HG02588 (cell line): ENCODE measurements at regions not wholly inside any gene's neighbourhood (a gene's known extent, or its start where the extent isn't known, plus 50 kb on each side); places are given as distances from the start of the nearest gene placed in this dataset.
"Not testable (repeated sequence)": the region's sequence is repeated elsewhere in the genome, so short reads cannot be mapped to it uniquely, and the experiment has no call there.

Source experiments
- ATAC-seq: cut with Tn5 transposase; IDR thresholded peaks from one replicate; pipeline ENCODE4 v1.9.1; 2021; ENCODE audit warnings: mild to moderate bottlenecking, moderate library complexity; ENCODE audit not compliant: unreplicated experiment

DNA sequence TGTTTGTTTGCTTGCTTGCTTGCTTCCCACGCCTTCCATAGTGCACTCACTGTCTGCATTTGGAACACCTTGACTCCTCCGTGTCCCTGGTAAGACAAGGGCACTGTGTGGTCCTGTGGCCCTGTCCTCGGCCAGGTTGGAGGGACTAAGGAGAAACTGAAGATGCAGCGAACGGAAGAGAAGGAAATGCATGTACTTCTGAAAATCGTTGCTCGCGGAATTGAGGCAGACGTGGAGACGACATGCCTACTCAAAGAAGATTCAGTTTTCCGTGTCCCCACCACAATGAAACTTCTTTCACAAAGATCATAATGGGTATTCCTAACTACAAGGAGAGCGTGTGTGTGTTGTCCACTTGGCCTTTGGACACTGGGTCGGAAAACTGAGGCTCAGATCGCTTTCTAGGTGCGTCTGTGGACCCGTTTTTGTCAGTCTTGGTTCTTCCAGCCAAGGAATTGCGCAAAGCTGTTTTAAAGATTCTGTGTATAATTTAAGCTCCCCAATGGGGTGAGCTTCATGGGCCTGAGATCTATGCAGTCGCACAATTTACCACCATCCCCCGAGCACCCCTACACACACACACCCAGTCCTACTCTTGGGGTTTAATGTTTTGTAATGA is 120.4 kb upstream of the ZNF184 start:
- no peak for ATAC-seq

DNA sequence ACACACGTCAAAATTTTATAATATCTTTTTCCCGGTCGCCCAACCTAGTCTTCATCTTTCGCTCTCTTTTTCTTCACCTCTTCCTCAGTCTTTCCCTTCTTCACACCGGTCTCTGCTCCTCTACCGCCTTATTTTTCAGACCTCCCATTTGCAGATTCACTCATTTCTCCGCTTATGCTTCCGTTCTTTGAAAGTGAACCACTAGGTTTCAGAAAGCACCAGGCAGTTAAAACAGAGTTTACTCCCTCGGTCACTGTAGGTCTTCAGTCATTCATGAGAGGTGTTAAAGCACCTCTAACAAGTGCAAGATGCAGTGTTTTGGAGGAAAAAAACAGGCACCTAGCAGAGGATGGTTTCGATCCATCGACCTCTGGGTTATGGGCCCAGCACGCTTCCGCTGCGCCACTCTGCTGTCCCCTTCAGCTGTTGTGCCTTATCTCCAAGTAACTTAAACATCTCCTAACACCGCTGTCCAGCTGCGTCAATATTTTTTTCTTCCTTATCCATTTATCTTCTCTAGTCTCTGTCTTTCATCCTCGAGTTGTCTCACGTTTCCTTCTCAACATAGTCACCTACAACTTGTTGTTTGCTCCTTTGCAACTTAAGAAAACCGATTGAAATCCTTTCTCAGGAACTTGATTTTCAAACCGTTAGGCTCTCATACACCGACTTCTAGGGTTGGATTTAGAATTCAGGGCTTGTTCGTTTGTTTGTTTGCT is 119.7 kb upstream of the ZNF184 start:
- peak; percentile 84 for ATAC-seq

DNA sequence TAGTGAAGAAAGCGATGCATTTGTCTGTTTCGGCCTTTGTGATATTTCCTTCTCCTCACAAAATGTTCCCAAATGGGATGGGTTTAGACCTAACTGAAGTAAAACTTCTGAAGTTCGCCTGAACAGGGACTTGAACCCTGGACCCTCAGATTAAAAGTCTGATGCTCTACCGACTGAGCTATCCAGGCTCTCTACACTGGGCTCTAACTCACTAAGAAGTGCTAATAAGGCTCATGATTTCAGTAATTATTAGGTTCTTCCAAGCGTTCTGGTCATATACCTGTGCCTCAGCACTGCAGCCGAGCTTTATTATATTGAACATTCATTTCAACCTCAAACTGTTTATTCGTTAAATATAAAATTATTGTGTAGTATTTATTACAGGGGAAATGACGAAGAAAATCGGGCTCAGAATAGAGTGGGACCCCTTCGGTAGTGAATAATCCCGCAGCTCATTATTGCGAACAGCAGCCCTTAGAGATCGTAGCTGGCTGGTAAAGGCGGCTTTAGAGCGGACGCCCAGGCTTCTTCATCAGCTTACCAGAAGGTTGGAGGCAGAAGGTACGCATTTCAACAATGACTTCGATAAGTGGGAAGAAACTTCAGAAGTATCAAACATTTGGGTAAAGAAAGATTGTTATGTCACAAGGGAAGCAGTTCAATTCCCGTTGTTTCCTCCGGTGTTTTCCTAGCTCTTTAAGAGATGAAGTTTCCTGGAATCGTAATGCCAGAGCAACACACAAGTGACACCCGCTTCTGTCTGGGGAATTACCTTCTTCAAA is 119.0 kb upstream of the ZNF184 start:
- peak; percentile 18 for ATAC-seq

DNA sequence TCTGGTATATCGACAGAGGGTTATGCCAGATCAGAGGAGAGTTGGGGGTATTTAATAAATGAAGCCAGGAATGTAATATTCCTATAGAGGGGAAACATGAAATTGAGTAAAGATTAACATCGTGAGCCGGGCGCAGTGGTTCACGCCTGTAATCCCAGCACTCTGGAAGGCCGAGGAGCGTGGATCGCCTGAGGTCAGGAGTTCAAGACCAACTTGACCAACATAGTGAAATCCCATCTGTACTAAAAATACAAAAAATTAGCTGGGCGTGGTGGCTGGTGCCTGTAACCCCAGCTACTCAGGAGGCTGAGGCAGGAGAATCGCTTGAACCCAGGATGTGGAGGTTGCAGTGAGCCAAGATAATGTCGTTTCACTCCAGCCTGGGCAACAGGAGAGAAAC is 112.4 kb upstream of the ZNF184 start:
- not testable (repeated sequence) for ATAC-seq

GRCh38 chr6:27584326-27584725 is 111.4 kb upstream of the ZNF184 start:
- ATAC-seq = no peak

DNA sequence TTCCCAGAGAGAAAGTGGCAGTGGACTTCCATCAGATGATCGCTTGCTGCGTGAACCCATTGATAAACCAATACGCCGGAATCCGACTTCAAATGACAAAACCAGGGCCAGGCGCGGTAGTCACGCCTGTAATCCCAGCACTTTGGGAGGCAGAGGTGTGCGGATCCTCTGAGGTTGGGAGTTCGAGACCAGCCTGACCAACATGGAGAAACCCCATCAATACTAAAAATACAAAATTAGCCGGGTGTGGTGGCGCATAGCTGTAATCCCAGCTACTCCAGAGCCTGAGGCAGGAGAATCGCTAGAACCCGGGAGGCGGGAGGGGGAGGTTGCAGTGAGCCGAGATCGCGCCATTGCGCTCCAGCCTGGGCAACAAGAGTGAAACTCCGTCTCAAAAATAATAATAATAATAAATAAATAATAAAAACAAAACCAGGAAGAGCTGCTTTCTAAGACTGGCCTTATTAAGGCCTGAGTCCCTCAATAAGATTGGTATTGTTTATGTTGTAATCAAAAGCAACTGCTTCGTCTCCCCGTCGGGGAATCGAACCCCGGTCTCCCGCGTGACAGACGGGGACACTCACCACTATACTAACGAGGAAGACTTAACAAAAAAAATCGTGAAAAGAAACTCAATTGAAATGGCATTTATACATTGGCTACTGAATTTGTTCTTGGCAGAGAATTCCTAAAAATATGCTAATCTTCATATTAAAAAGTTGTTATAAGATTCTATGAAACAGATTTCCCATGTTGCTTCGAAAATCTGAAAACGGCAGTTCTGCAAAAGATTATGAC is 110.2 kb upstream of the ZNF184 start:
- no peak for ATAC-seq

DNA sequence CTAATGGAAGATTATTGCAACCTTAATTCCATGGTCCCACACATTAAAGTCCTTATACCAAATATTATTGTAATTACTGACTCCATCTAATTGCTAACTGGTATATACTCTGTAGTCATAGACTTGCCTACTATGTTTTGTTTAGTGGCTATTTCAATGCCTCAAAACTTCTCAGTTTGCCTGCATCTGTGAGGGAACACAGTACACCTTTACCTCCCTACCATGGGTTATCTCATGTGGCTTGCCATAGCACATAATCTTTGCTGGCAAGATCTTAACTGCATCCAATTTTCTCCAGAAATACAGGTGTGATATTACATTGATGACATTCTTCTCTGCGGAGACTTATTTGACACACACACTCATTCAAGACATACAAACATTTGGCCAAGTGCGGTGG is 107.1 kb upstream of the ZNF184 start:
- no peak for ATAC-seq

DNA sequence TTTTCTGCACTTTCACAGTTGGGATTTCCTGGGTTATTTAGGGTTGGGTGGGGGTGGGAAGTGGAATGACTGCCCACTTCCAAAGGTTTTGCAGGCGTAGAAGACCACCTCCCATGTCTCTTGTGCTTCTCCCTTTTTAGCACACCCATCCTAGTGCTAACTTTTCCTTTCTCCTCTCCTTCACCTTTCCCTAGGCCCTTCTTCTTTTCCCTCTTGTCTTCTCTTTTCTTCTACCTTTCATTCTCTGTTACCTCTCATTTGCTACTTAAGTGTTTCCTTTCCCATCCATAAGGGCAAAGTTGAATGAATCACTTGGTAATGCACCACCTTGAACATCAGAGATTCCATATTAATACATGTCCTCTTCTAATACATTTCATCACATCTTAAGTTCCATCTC is 105.0 kb upstream of the ZNF184 start:
- no peak for ATAC-seq

DNA sequence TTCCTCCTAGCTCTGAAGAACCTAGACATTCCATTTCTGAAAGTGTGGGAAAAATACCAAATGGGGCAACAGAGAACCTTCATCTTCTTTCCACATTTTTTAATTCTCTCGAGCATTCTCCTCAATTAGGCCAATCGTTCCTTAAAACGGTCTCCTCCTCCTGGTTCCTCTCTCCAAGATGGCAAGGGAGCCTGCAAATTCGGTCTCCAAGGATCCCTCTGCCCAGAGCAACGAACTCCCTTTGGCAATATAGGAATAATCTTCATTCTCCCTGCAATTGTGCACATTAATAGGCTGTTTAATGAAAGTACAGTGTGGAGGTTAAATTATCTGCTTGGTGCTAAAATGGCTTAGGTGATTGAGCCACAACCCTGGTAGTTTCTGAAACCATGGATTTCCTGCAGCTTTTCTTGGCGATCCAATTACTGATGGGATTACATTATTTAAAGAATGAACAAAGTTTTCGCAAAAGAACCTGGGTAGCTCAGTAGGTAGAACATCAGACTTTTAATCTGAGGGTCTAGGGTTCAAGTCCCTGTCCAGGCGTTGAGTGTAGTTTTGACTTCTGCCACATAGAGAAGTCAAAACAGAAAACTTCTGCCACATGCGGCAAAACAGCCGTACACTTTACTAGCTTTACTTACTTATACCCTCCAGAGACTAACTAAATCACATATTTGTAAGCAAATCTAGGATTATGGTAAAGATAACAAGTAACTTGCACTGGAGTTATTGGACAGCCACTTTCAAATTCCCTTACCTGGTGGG is 102.9 kb upstream of the ZNF184 start:
- ATAC-seq = no peak

GRCh38 chr6:27568226-27568897 is 95.5 kb upstream of the ZNF184 start:
- no peak for ATAC-seq

- no peak for ATAC-seq
These were observed 93.2 kb upstream of the ZNF184 start for GRCh38 chr6:27565839-27566779.

- ATAC-seq = no peak
These were observed 89.1 kb upstream of the ZNF184 start for GRCh38 chr6:27562027-27562410.

DNA sequence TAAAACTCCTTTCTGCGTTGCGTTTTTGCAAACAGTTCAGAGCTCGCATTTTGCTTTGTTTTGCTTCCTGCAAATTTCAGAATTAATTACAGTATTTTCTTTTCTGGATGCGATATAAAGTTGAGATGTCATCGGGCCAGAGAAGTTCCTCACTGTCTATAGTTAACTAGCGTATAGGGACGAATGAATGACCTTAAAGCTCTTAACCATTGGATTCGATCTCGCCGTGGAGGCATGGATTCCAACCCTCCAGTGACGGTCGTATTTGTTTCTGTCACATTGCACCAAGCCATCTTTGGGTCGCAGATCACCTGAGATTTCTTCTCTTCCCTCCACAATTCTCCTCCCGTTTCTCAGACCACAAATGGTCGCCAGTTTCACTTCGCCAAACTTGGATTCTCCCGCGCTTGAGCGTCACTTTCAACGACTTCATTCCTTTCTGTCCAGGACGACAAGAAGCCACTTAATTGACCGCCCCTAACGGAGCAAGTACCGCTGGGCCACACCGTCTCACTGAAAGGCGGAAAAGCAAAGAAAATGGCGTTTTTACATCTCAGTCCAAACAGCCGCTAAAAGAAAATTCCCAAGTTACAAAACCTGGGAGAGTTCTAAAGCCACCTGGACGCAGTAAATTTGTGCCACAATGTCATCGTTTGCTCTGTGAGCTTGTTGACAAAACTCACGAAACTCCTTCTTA is 85.3 kb upstream of the ZNF184 start:
- no peak for ATAC-seq

GRCh38 chr6:27556406-27556805 is 83.5 kb upstream of the ZNF184 start:
- ATAC-seq = no peak

GRCh38 chr6:27553123-27553904 is 80.4 kb upstream of the ZNF184 start:
- no peak for ATAC-seq

DNA sequence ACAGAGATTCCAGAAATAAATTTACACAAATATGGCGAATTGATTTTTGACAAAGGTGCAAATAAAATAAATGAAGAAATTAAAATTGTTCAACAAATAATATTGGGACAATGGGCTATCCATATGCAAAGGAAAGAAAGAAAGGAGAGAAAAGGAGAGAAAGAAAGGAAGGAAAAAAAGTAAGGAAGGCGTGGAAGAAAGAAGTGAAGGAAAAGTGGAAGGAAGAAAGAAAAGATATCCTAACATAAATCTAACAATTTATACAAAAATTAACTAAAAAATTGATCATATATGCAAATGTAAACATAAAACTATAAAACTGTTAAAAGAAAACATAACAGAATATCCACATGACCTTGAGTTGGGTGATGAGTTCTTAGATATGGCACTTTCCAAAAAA is 78.7 kb upstream of the ZNF184 start:
- ATAC-seq = no peak

- ATAC-seq = no peak
These were observed 77.8 kb upstream of the ZNF184 start for GRCh38 chr6:27550692-27551091.

GRCh38 chr6:27549241-27549598 is 76.3 kb upstream of the ZNF184 start:
- not testable (repeated sequence) for ATAC-seq
